Mesenchymal stem cell (in vitro differentiated cells and primary cell): ENCODE measurements at regions not wholly inside any gene's neighbourhood (a gene's known extent, or its start where the extent isn't known, plus 50 kb on each side); places are given as distances from the start of the nearest gene placed in this dataset. TPM values are rescaled to one million over a fixed set of nuclear protein-coding genes. Genes with fewer than 3 reads are reported as not detected.
A peak's percentile ranks its signal among the peaks of the same experiment; 100 is the strongest.

Source experiments
- DNase-seq: peaks from one replicate; pipeline ENCODE4 v3.0.0-alpha.2; 2013
- H2AFZ ChIP-seq: one replicate; pipeline ENCODE4 v1.6.1; 2013; ENCODE audit warnings: low read depth, mild to moderate bottlenecking, control low read depth, inconsistent platforms, low read length, moderate library complexity
- H2AK5ac ChIP-seq: 2 replicates; pipeline ENCODE4 v1.6.1; 2013; ENCODE audit warnings: low read length, moderate library complexity, mild to moderate bottlenecking, inconsistent platforms; ENCODE audit not compliant: severe bottlenecking
- H2BK120ac ChIP-seq: one replicate; pipeline ENCODE4 v1.6.1; 2013; ENCODE audit warnings: low read depth, mild to moderate bottlenecking, inconsistent platforms, low read length, moderate library complexity
- H2BK12ac ChIP-seq, 2 experiments: one replicate each; pipeline ENCODE4 v1.6.1; 2013; ENCODE audit warnings: inconsistent platforms in 2 of 2, low read length in 2 of 2, mild to moderate bottlenecking in 2 of 2, moderate library complexity in 2 of 2, control low read depth in 1 of 2
- H2BK15ac ChIP-seq: one replicate; pipeline ENCODE4 v1.6.1; 2013; ENCODE audit warnings: mild to moderate bottlenecking, low read depth, inconsistent platforms; ENCODE audit not compliant: poor library complexity, severe bottlenecking
- H2BK5ac ChIP-seq: 2 replicates; pipeline ENCODE4 v1.6.1; 2013; ENCODE audit warnings: low read depth, mild to moderate bottlenecking, low read length, control low read depth, inconsistent platforms; ENCODE audit not compliant: poor library complexity, severe bottlenecking
- H3K14ac ChIP-seq, 2 experiments: one replicate each; pipeline ENCODE4 v1.6.1; 2013; ENCODE audit warnings: inconsistent platforms in 2 of 2, low read length in 2 of 2, control low read depth in 1 of 2, mild to moderate bottlenecking in 1 of 2, moderate library complexity in 1 of 2
- H3K18ac ChIP-seq, 2 experiments: one replicate each; pipeline ENCODE4 v1.6.1; 2013; ENCODE audit warnings: inconsistent platforms in 2 of 2, low read length in 2 of 2, control low read depth in 1 of 2, low read depth in 1 of 2, mild to moderate bottlenecking in 1 of 2
- H3K23ac ChIP-seq, 2 experiments: one replicate each; pipeline ENCODE4 v1.6.1; 2013; ENCODE audit warnings: inconsistent platforms in 2 of 2, low read length in 2 of 2, mild to moderate bottlenecking in 2 of 2, moderate library complexity in 2 of 2, control low read depth in 1 of 2
- H3K27ac ChIP-seq: 2 replicates; pipeline ENCODE4 v1.5.1; 2013; ENCODE audit warnings: mild to moderate bottlenecking, moderate library complexity, low read length, control low read depth, inconsistent platforms; ENCODE audit not compliant: poor library complexity, severe bottlenecking
- H3K27me3 ChIP-seq, 2 experiments: 2 replicates each; pipeline versions ENCODE4 v1.6.1 to v1.7.0; 2013; ENCODE audit warnings: low read length in 2 of 2, mild to moderate bottlenecking in 2 of 2, moderate library complexity in 2 of 2, control low read depth in 1 of 2, inconsistent platforms in 1 of 2; ENCODE audit not compliant: control insufficient read depth in 1 of 2, insufficient read depth in 1 of 2
- H3K36me3 ChIP-seq, 2 experiments: 2 replicates each; pipeline versions ENCODE4 v1.6.1 to v1.7.0; 2013; ENCODE audit warnings: low read length in 2 of 2, control low read depth in 1 of 2, inconsistent platforms in 1 of 2, low read depth in 1 of 2, mild to moderate bottlenecking in 1 of 2; ENCODE audit not compliant: insufficient read depth in 2 of 2, control insufficient read depth in 1 of 2
- H3K4ac ChIP-seq, 2 experiments: one replicate each; pipeline ENCODE4 v1.6.1; 2013; ENCODE audit warnings: inconsistent platforms in 2 of 2, low read length in 2 of 2, mild to moderate bottlenecking in 2 of 2, moderate library complexity in 2 of 2, control low read depth in 1 of 2, low read depth in 1 of 2
- H3K4me1 ChIP-seq: 2 replicates; pipeline ENCODE4 v1.6.1; 2013; ENCODE audit warnings: low read depth, low read length, control low read depth; ENCODE audit not compliant: control insufficient read depth, insufficient read depth
- H3K4me2 ChIP-seq: 2 replicates; pipeline ENCODE4 v1.6.1; 2013; ENCODE audit warnings: low read length, mild to moderate bottlenecking, inconsistent platforms; ENCODE audit not compliant: poor library complexity, severe bottlenecking
- H3K4me3 ChIP-seq, 2 experiments: 2 replicates each; pipeline versions ENCODE4 v1.5.1 to v1.7.0; 2013; ENCODE audit warnings: low read length in 2 of 2, mild to moderate bottlenecking in 2 of 2, control low read depth in 1 of 2, low read depth in 1 of 2; ENCODE audit not compliant: insufficient read depth in 1 of 2
- H3K79me1 ChIP-seq: replicated peaks from 2 replicates; pipeline ENCODE4 v1.6.1; 2013; ENCODE audit warnings: mild to moderate bottlenecking, control low read depth, low read length, inconsistent platforms; ENCODE audit not compliant: poor library complexity, severe bottlenecking
- H3K9ac ChIP-seq: 2 replicates; pipeline ENCODE4 v1.7.0; 2013; ENCODE audit warnings: mild to moderate bottlenecking, low read length, moderate library complexity
- H3K9me3 ChIP-seq: 2 replicates; pipeline ENCODE4 v1.7.0; 2013; ENCODE audit warnings: mild to moderate bottlenecking, low read length; ENCODE audit not compliant: control insufficient read depth
- H4K8ac ChIP-seq: one replicate; pipeline ENCODE4 v1.6.1; 2013; ENCODE audit warnings: inconsistent platforms, mild to moderate bottlenecking, low read length, moderate library complexity
- H4K91ac ChIP-seq: one replicate; pipeline ENCODE4 v1.6.1; 2013; ENCODE audit warnings: mild to moderate bottlenecking, low read length, inconsistent platforms
- WGBS: methylation state at CpG from one replicate; pipeline ENCODE4 v1.1.7; 2013; ENCODE audit warnings: mixed read lengths; 5-methylcytosine and 5-hydroxymethylcytosine counted together
- small RNA-seq: library from polyadenylated mRNA; stranded (forward); fragments of <200 nt; extraction: miRNeasy Mini kit (QIAGEN cat#:217004); gene quantifications from one replicate; pipeline ENCODE3, GENCODE V24; 2013; ENCODE audit warnings: low read depth

- Histone ChIP-seq H2BK5ac (no peak overlapping the region), H3K79me1 (no peaks in the 10 kb centered on the region), H2BK120ac (no peak overlapping the region), H4K8ac (no peak overlapping the region), H2AK5ac (no peak overlapping the region), H2BK12ac (no peak overlapping the region), H2BK15ac (no peak overlapping the region), H3K23ac (no peak overlapping the region), H3K4me1 (peaks cover 3% of the 10 kb centered on the region), H3K9me3 (no peaks in the 10 kb centered on the region), H3K36me3 (no peaks in the 10 kb centered on the region), H3K4me2 (no peak overlapping the region), H3K9ac (no peak overlapping the region), H3K18ac (no peak overlapping the region), H3K27me3 (no peaks in the 10 kb centered on the region), H4K91ac (no peak overlapping the region), H3K4me3 (no peak overlapping the region), H3K4ac (no peak overlapping the region), H3K14ac (no peak overlapping the region), H3K27ac (peak overlapping the region; percentile 84), H2AFZ (no peak overlapping the region)
- no peak for DNase-seq
- WGBS: 78% methylated on average over 2 of the region's 3 CpGs
Measured at GRCh38 chr2:103667335-103667884, 905.6 kb downstream of the TMEM182 start.

GRCh38 chr2:103669531-103669930 is 907.7 kb downstream of the TMEM182 start:
- Histone ChIP-seq H2BK15ac (no peak overlapping the region), H3K9me3 (no peaks in the 10 kb centered on the region), H2BK5ac (no peak overlapping the region), H4K91ac (no peak overlapping the region), H3K4me3 (no peak overlapping the region), H3K14ac (no peak overlapping the region), H3K27me3 (no peaks in the 10 kb centered on the region), H3K4ac (no peak overlapping the region), H3K27ac (peak overlapping the region; percentile 55), H3K23ac (no peak overlapping the region), H3K79me1 (no peaks in the 10 kb centered on the region), H2BK120ac (no peak overlapping the region), H2AFZ (no peak overlapping the region), H3K4me2 (no peak overlapping the region), H3K36me3 (no peaks in the 10 kb centered on the region), H3K18ac (no peak overlapping the region), H3K9ac (no peak overlapping the region), H2AK5ac (no peak overlapping the region), H3K4me1 (peaks cover 3% of the 10 kb centered on the region), H2BK12ac (no peak overlapping the region), H4K8ac (no peak overlapping the region)
- 85% methylated on average over 6 of the region's 6 CpGs for WGBS
- no peak for DNase-seq

Small RNA genes lying in the stretch of these regions (small RNA-seq; reads per million reads assigned to genes)
- gene AC010881.1 (not detected), gene AC018880.2 (not detected)
